SU-DHL-6 (cell line): ENCODE measurements at regions not wholly inside any gene's neighbourhood (a gene's known extent, or its start where the extent isn't known, plus 50 kb on each side); places are given as distances from the start of the nearest gene placed in this dataset.

Source experiments
- H2AFZ ChIP-seq: fragments of 200-600 bp; sonication (generic); 2 replicates; pipeline ENCODE4 v1.6.1; 2014; ENCODE audit warnings: low read depth, mild to moderate bottlenecking, moderate library complexity, mixed read lengths, antibody characterized with exemption, low read length; ENCODE audit not compliant: severe bottlenecking
- H3F3A ChIP-seq: fragments of 200-600 bp; shearing (Covaris generic); 2 replicates; pipeline ENCODE4 v1.6.0; 2016; ENCODE audit warnings: antibody characterized with exemption, mild to moderate bottlenecking; ENCODE audit not compliant: insufficient read depth
- H3K27ac ChIP-seq: fragments of 200-600 bp; sonication (generic); 2 replicates; pipeline ENCODE4 v1.5.1; 2016; ENCODE audit warnings: low read depth, mild to moderate bottlenecking, low read length, moderate library complexity, mixed read lengths
- H3K27me3 ChIP-seq: fragments of 200-600 bp; sonication (generic), shearing (Covaris generic); 2 replicates; pipeline ENCODE4 v1.6.0; 2014; ENCODE audit warnings: mild to moderate bottlenecking, low read length
- H3K36me3 ChIP-seq: fragments of 200-600 bp; sonication (generic); 2 replicates; pipeline ENCODE4 v1.6.1; 2014; ENCODE audit warnings: mild to moderate bottlenecking, low read length, mixed read lengths
- H3K4me2 ChIP-seq: fragments of 300-600, 200-600 bp; shearing (Covaris generic), sonication (generic); 2 replicates; pipeline ENCODE4 v1.6.0; 2014; ENCODE audit warnings: low read length, low read depth, mild to moderate bottlenecking; ENCODE audit not compliant: poor library complexity, severe bottlenecking
- H3K4me3 ChIP-seq: fragments of 200-600 bp; sonication (generic); 2 replicates; pipeline ENCODE4 v1.5.1; 2014; ENCODE audit warnings: antibody characterized with exemption, low read length, mild to moderate bottlenecking, mixed read lengths; ENCODE audit not compliant: insufficient read depth, poor library complexity, severe bottlenecking
- H3K79me2 ChIP-seq: fragments of 200-600 bp; sonication (generic); 2 replicates; pipeline ENCODE4 v1.6.1; 2014; ENCODE audit warnings: mild to moderate bottlenecking, low read length, moderate library complexity; ENCODE audit not compliant: insufficient read depth
- H3K9ac ChIP-seq: fragments of 200-600 bp; sonication (generic); 2 replicates; pipeline ENCODE4 v1.7.0; 2014; ENCODE audit warnings: mild to moderate bottlenecking, low read length
- H3K9me2 ChIP-seq: fragments of 200-600 bp; sonication (generic); replicated peaks from 2 replicates; pipeline ENCODE4 v1.6.1; 2014; ENCODE audit warnings: low read length; ENCODE audit not compliant: insufficient read depth
- H3K9me3 ChIP-seq: fragments of 200-600 bp; sonication (generic); 2 replicates; pipeline ENCODE4 v1.6.1; 2014; ENCODE audit warnings: low read length, mixed read lengths; ENCODE audit not compliant: insufficient read depth
- H4K20me1 ChIP-seq: fragments of 200-600 bp; sonication (generic); 2 replicates; pipeline ENCODE4 v1.6.1; 2014; ENCODE audit warnings: low read depth, mild to moderate bottlenecking, antibody characterized with exemption, low read length, moderate library complexity, mixed read lengths
- EZH2phosphoT487 ChIP-seq: fragments of 200-600 bp; sonication (generic), shearing (Covaris generic); conservative IDR thresholded peaks from 2 replicates; pipeline ENCODE4 v1.6.1; 2018; ENCODE audit warnings: mild to moderate bottlenecking, antibody characterized with exemption, low read length, moderate library complexity, mixed read lengths
- TF ChIP-seq, protein P1 (sequence below): fragments of 200-600 bp; sonication (generic); IDR thresholded peaks from one replicate; pipeline ENCODE4 v1.5.1; 2017; ENCODE audit warnings: antibody characterized with exemption, mild to moderate bottlenecking, low read length, moderate library complexity; ENCODE audit not compliant: insufficient read depth, poor library complexity, severe bottlenecking

GRCh38 chr2:133651861-133652260 is 83.6 kb upstream of the NCKAP5 start:
- Histone ChIP-seq H3K9me3 (no peaks in the 10 kb centered on the region), H4K20me1 (no peaks in the 10 kb centered on the region), H2AFZ (no peak overlapping the region), H3K9ac (no peak overlapping the region), H3K27me3 (no peaks in the 10 kb centered on the region), H3K4me2 (no peak overlapping the region), H3K79me2 (no peaks in the 10 kb centered on the region), H3K9me2 (no peaks in the 10 kb centered on the region), H3K27ac (no peak overlapping the region), H3K36me3 (no peaks in the 10 kb centered on the region), H3K4me3 (no peak overlapping the region), H3F3A (no peaks in the 10 kb centered on the region)
- TF ChIP-seq, protein P1, sequence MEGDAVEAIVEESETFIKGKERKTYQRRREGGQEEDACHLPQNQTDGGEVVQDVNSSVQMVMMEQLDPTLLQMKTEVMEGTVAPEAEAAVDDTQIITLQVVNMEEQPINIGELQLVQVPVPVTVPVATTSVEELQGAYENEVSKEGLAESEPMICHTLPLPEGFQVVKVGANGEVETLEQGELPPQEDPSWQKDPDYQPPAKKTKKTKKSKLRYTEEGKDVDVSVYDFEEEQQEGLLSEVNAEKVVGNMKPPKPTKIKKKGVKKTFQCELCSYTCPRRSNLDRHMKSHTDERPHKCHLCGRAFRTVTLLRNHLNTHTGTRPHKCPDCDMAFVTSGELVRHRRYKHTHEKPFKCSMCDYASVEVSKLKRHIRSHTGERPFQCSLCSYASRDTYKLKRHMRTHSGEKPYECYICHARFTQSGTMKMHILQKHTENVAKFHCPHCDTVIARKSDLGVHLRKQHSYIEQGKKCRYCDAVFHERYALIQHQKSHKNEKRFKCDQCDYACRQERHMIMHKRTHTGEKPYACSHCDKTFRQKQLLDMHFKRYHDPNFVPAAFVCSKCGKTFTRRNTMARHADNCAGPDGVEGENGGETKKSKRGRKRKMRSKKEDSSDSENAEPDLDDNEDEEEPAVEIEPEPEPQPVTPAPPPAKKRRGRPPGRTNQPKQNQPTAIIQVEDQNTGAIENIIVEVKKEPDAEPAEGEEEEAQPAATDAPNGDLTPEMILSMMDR: no peak

GRCh38 chr2:133652398-133652797 is 84.1 kb upstream of the NCKAP5 start:
- Histone ChIP-seq H3K27ac (no peak overlapping the region), H3K36me3 (no peaks in the 10 kb centered on the region), H3F3A (no peaks in the 10 kb centered on the region), H3K79me2 (no peaks in the 10 kb centered on the region), H2AFZ (no peak overlapping the region), H3K9me2 (no peaks in the 10 kb centered on the region), H3K27me3 (no peaks in the 10 kb centered on the region), H3K4me3 (no peak overlapping the region), H3K4me2 (no peak overlapping the region), H3K9ac (no peak overlapping the region), H3K9me3 (no peaks in the 10 kb centered on the region), H4K20me1 (no peaks in the 10 kb centered on the region)
- TF ChIP-seq EZH2phosphoT487: no peak
- TF ChIP-seq, protein P1: no peak

GRCh38 chr2:133653056-133653455 is 84.8 kb upstream of the NCKAP5 start:
- Histone ChIP-seq H3K9ac (no peak overlapping the region), H3K9me2 (no peaks in the 10 kb centered on the region), H3K4me2 (no peak overlapping the region), H3K27me3 (no peaks in the 10 kb centered on the region), H2AFZ (no peak overlapping the region), H3F3A (no peaks in the 10 kb centered on the region), H3K27ac (no peak overlapping the region), H3K9me3 (no peaks in the 10 kb centered on the region), H3K36me3 (no peaks in the 10 kb centered on the region), H3K79me2 (no peaks in the 10 kb centered on the region), H4K20me1 (no peaks in the 10 kb centered on the region), H3K4me3 (no peak overlapping the region)
- TF ChIP-seq, protein P1: no peak

DNA sequence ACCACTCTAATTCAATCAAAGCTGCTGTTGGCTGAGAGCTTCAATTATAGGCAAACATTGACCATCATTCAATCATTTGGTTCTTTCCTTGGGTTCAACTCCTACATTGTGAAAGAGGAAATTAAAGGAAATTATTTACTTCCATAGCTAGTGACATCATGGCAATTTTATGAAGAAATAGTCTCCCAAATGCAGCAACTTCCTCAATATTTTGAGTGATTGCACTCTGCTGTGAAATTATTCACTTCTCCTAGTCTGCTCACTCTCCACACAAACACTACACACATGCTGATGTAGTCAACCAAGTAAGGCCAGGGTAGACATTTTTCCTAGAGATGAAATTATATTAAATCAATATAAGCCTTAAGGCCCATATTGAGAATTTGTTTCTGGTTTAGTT is 86.7 kb upstream of the NCKAP5 start:
- Histone ChIP-seq H3K27ac (no peak overlapping the region), H4K20me1 (no peaks in the 10 kb centered on the region), H3K4me3 (no peak overlapping the region), H3K4me2 (no peak overlapping the region), H3K9ac (no peak overlapping the region), H3K36me3 (no peaks in the 10 kb centered on the region), H3K79me2 (no peaks in the 10 kb centered on the region), H3K27me3 (no peaks in the 10 kb centered on the region), H3K9me3 (no peaks in the 10 kb centered on the region), H3F3A (no peaks in the 10 kb centered on the region), H2AFZ (no peak overlapping the region), H3K9me2 (no peaks in the 10 kb centered on the region)
- TF ChIP-seq, protein P1: no peak
- TF ChIP-seq EZH2phosphoT487: no peak
